Activated naive CD4-positive, alpha-beta T cell treated with Interleukin-2 at 50 U/mL for 16 hours (primary cell): ENCODE measurements at regions not wholly inside any gene's neighbourhood (a gene's known extent, or its start where the extent isn't known, plus 50 kb on each side); places are given as distances from the start of the nearest gene placed in this dataset.
"Not testable (repeated sequence)": the region's sequence is repeated elsewhere in the genome, so short reads cannot be mapped to it uniquely, and the experiment has no call there.

Experiments
- DNase-seq: peaks from one replicate; pipeline ENCODE4 v3.0.0-alpha.2; 2020

- DNase-seq: no peak
These were observed 116.9 kb upstream of the KLF14 start for GRCh38 chr7:130850956-130851355.

DNA sequence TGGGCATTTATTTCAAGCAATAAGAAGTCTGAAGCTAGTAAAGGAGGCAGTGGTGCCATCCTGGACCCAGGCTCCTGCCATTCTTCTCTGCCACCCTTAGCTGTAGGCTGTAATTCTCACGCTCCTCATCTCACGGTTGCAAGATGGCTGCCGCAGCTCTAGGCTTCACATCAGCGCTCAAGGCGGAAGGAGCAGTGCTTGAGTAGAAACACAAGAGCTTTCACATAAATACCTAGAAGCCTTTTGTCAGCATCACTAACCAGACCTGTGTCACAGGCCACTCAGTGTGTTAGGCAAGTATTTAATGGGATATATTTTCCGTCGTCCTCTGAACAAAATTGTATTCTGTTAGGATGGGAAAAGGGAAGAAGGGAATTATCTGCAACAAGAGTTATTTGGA lies 118.9 kb upstream of the KLF14 start:
- DNase-seq: no peak

DNA sequence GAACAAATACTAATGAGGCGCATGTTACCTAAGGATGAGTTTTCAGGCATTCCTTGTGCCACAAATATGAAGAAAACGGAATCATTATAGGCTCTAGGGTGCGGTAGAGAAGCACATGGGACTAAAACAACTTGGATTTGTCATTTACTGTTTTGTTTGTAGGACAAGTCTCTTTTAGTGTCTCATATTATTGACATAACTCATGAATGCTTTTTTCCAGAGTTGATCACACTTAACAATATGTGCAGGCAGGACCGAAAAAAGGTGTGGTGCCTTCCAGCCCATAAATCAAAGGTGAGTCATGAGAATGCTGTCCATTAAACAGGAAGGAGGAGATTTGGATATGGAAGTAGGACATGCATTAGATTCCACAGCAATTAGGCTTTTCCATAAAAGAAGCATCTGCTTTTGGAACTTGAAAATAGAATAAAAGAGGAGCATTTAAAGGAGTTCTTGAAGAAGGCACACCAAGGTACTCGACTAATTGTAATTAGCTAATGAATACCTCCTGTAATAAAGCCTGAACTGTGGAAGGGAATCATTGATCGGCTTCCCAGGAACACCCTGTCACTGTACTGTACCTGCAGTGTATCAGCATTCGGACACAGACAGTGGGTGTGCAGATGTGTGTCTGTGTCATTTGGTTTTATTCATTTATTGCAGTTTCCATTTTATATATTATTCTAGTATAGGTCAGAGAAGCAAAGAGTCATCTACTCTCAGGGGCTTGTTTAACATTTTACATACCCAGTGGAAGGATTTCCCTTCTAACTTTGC lies 119.7 kb upstream of the KLF14 start:
- no peak for DNase-seq

DNA sequence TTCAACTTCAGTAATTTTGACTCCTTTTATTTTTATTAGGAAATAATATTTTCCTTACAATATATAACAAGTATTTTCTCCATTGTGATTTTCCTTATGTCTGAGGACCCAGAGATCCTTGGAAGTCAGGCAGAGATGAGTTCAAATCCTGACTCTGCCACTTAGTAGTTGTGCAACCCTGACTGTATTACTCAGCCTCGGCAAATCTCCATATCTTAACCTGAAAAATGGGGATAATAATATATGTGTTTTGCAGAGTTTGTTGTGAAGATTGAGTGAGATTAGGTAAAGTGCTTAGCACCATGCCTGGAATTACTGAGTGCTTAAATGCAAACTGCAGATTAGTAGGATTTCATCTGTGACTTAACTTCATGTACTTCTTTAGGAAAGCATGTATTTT lies 120.5 kb upstream of the KLF14 start:
- DNase-seq: no peak

- no peak for DNase-seq
These were observed 122.9 kb upstream of the KLF14 start for GRCh38 chr7:130856866-130857265.

DNA sequence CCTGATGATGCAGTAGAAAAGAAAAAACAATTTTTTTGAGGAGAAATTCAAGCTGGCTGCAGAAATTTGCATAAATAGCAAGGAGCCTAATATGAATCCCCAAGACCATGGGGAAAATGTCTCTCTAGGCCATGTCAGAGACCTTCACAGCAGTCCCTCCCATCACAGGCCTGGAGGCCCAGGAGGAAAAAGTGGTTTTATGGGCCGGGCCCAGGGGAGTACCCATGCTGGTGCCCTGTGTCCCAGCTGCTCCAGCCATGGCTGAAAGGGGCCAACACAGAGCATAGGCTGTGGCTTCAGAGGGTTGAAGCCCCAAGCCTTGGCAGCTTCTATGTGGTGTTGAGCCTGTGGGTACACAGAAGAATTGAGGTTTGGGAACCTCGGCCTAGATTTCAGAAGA lies 126.8 kb upstream of the KLF14 start:
- DNase-seq: not testable (repeated sequence)

DNA sequence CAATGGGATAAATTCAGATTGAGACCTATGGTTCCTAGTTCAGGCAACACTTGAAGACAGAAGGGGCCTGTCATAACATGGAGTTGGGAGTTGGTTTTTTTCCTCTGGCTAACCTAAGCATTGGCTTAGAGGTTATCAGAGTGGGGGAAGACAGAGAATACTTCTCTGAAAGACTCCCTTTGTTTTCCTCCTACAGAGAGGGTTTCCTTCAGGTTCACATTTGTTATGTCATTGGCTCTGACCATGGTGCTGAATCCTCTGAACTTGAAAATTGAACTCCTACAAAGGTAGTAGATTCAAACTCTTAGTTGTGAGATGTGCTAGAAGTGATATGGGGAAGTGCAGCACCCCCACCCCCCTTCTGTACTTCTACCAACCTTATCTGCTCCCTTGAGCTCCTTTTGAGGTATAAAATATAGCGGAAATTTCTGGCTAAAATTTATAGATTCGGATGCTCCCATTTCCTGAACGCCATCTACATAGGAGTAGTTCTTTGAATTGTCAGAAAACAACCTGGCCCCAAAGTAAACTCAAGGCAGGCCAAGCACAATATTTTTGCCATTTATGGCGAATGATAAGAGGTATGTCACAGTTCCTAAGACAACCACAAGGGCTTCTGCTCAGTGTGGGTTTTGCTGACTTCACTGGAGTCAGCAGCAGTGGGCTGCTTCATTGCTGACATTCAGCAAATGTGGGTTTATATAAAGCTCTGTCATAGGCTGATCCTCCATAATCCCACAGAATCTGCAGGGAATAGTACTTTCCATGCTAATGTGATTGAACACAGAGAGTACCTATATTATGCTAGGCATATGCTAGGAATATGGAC lies 131.6 kb upstream of the KLF14 start:
- DNase-seq: no peak

DNA sequence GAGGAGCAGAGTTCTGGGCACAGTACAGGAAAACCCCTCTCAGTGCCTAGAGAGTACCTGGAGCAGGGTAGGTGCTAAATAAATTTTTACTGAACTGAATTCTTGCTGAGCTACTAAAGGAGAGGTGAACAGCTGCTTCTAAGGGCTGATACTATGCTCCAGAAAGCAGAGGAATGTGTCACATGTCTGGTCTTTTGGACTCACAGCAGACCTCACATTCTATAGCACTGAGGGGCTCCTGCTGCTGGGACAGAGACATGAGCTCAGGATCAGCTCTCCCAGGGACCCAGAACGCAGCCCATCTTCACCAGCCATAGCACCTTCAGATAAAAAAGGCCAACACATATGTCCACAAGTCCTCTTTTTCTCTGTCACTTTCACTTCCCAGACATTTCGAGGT lies 133.0 kb upstream of the KLF14 start:
- no peak for DNase-seq

DNA sequence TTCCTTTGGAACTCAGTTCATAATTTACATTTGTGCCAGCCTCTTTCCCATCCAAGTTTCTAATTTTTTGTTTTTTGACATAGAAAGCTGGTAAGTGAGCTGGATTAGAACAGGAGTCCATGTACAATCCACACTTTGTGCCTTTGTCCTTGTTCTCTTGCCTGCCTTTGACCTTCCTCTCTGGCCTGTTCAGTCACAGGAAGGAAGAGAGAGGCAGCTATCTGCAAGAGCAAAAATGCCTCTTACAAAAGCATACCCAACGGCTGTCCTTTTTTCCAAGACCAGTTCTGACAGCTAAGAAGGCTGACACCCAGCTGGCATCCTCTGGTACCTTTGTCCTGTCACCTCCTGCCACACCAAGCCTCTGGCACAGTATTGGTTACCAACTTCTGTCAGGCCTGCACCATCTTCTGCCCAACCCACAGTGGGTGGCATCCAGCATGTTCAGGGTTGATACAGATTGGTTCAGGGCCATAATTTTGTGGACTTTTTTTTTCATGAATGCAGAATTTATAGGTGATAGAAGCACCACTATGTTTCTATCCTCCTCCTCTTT lies 133.7 kb upstream of the KLF14 start:
- no peak for DNase-seq

DNA sequence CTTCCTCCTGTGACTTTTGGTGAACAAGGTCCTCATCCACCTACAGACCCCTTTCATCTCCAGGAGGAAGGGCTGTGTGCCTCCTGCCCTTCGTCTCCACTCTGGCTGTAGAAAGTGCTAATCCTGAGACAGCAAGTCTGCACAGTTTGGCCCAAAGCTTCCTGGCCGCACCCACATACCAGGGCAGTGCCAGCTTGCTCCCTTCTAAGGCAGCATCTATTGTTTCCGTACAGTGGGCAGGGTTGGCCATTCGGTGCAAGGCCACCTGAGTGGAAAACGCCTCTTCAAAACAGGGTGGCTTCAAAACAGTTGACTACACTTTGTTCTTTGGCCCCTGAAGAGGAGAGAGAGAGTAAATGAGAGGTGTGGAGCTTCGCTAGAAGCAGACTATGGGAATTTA lies 134.1 kb upstream of the KLF14 start:
- DNase-seq: no peak

- no peak for DNase-seq
These were observed 135.9 kb upstream of the KLF14 start for GRCh38 chr7:130869918-130870317.

DNA sequence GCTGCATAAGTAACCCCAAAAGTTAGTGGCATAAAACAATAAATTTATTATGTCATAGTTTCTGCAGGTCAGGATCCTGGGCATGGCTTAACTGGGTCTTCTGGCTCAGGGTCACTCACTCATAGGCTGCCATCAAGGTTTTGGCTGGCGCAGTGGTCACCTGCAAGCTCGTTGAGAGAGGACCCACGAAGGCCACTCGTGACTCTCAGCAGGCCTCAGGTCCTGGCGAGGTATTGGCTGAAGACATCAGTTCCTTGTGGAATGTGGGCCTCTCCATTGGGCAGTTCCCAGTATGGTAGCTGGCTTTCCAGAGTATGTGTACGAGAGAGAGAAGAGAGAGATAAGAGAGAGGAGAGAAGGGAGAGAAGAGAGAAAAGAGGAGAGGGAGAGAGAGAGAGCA lies 138.3 kb upstream of the KLF14 start:
- no peak for DNase-seq

DNA sequence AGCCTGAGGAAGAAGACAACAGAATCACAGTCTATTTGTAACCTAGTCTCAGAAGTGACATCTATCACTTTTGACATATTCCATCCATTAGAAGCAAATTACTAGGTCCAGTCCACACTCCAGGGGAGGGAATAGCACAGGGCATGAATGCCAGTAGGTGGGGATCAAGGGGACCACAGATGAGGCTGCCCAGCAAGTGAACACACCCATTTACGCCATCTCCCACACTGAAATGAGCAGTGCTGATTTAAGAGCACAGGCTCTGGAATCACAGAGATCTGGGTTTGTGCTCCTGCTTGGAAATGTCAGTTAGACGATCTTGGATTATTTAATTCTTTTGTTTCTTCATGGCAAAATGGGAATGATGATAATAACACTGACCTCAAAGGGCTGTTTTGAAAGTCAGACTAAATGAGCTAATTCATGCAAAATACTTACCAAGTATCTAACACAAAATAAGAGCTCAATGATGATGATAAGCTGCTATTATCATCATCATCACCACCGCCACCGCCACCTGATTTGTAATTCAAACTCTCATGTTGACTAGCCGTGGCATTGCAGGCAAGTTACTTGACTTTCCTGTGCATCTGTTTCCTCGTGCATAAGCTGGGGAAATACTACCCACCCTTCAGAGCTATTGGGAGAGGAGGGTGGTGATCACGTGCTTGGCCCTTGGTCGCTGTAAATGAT lies 138.9 kb upstream of the KLF14 start:
- no peak for DNase-seq

DNA sequence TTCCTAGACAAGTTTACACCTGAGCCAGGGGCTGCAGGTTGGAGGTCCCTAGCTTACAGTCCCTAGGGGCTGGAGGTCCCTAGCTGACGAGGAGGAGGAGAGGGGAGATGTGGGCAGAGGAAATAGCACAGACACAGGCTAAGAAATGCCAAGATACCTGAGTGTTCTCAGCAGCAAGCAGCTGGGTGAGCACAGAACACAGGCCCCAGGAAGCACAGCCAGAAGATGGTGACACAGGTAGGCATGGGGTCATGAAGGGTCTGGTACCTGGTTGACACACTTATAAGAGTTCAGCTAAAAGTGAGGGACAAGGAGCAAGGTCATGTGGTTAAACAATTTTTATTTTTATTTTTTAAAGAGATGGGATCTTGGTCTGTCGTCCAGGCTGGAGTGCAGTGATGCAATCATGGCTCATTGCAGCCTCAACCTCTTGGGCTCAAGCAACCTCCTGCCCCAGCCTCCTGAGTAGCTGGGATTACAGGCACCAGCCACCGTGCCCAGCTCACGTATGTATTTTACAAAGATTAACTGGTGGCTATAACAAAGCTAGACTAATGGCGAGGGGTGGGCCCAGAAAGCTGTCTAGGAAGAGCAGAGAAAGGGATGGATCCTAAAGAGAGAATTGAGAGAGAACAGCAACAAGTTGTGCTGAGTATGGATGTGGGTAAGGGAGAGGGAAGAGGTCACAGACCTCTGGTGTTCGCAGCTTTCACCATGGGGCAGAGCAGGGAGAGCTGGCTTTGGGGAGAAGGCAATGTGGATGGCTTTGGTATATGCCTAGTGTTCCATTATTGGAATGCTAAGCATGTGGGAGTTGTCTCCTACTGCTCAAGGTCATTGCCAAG lies 140.3 kb upstream of the KLF14 start:
- DNase-seq: no peak

GRCh38 chr7:130875265-130875741 lies 141.3 kb upstream of the KLF14 start:
- DNase-seq: peak; percentile 55

DNA sequence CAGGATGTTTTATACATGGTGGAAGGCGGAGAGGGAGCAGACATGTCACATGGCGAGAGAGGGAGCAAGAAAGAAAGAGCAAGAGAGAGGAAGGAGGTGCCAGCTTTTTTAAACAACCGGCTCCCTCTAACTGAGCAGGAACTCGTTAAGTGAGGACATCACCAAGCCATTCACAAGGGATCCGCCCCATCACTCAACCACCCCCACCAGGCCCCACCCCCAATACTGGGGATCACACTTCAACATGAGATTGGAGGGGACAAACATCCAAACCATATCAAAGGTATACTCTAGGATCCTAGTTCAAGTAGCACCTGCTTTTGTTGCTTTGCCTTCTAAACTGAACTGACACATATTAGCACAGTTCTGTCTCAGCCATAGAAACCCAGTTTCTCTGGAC lies 141.9 kb upstream of the KLF14 start:
- DNase-seq: no peak

- no peak for DNase-seq
These were observed 143.4 kb upstream of the KLF14 start for GRCh38 chr7:130877236-130877990.

DNA sequence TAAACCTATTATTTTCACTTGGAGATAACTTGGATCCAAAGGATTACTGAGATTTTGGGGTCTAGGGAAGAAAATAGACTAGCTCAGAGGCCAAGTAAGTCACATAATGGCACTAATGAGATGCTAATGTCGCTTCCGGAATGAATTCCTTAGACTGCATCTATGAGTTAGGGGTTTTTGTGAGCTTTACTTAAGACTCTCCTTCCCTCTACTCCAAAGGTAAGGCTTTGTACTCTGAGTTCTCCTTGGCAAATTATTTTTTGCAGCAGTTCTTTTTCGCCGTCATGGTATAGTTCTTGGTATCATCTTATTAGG lies 143.9 kb upstream of the KLF14 start:
- DNase-seq: no peak

DNA sequence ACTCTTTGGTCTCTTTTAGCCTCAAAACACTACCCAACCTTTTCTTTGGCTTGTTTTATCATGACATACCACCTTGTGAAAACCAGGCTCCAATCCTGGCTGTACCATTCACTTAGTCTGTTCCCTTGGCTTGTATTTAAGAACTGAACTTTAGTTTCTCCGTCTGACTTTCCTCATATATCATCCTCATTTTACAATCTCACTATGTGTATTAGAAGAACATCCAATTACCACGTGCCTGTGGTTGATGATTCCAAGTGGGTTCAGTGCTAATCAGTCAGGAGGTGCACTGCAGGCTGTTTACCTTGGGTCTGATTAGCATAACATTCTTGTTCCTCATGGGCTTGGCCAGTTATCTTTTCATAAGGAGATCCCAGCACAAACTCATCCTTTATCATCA lies 144.8 kb upstream of the KLF14 start:
- no peak for DNase-seq

DNA sequence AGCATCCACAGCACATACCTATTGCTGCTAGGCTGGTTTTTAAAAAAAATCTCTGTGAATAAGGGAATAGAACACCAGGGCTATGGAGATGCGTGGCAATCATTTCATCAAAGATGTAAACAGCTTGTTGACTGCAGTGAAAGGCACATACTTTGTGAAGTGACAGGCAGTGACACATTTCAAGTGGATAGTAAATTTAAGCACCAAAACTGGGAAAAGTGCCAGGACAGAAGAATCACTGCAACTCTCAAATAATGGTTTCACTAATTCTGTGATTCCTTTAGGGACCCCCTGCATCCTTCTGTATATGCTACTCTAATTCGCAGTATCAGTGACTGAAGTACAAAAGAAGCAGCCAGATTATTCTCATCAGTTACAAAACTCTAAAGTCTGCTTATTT lies 145.2 kb upstream of the KLF14 start:
- no peak for DNase-seq

DNA sequence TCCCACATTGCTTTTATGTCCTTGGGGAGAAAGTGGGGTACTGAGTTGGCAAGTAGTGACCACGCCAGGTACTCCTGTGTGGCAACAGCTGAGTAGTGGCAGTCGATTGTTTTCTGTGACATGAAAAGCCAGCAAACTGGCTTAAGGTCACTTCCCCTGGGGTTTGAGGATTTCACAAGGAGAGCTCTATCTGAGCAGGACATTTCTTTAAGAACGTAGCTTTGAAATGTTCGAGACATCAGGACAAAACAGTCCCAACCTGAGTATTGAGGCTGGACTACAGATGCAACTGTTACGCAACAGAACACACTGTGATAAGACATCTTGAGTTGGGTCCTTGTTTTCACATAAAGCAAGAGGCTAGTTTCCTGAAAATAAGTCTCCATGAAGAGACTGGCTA lies 146.7 kb upstream of the KLF14 start:
- no peak for DNase-seq
